SKM-1 treated with dmso at 0.1 percent for 144 hours (cell line): ENCODE measurements at regions not wholly inside any gene's neighbourhood (a gene's known extent, or its start where the extent isn't known, plus 50 kb on each side); places are given as distances from the start of the nearest gene placed in this dataset.
"Not testable (repeated sequence)": the region's sequence is repeated elsewhere in the genome, so short reads cannot be mapped to it uniquely, and the experiment has no call there.

Source experiments
- DNase-seq: peaks from one replicate; lab custom pipeline; 2025; ENCODE audit not compliant: unreplicated experiment; lab: John Stamatoyannopoulos, UW

DNA sequence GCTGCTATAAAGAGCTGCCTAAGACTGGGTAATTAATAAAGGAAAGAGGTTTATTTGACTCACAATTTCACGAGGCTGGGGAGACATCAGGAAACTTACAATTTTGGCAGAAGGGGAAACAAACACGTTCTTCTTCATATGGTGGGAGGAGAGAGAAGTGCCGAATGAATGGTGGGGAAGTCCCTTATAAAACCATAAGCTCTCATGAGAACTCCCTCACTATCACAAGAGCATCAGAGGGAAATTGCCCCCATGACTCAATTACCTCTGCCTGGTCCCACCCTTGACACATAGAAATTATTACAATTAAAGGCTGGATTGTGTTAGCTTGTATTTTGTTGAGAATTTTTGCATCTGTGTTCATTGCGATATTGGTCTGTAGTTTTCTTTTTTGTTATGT, 460.5 kb upstream of the RAB6C start:
- DNase-seq = no peak

DNA sequence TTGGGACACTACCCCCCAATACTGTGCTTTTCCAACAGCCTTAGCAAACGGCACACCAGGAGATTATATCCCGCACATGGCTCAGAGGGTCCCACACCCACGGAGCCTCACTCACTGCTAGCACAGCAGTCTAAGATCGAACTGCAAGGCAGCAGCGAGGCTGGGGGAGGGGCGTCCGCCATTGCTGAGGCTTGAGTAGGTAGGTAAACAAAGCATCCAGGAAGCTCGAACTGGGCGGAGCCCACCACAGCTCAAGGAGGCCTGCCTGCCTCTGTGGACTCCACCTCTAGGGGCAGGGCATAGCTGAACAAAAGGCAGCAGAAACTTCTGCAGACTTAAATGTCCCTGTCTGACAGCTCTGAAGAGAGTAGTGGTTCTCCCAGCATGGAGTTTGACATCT, 447.3 kb upstream of the RAB6C start:
- DNase-seq = not testable (repeated sequence)

DNA sequence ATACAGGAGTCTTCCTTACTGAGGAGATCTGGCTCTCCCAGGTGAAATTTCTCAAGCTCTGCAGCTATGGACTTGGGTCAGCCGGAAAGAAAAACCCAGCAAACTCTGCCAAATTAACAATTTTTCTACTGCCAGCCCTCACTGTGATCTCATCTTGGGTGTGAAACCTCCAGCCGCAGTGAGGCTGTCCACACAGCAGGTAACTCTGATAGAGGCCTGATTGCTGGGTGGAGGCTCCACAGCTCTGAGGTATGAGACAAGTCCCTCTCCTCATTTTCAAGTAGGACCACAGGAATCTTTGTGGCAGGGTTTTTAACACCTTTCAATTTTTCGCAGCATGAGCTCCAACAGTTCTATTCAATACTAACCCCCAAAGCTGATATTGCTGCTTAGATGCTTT, 430.6 kb upstream of the RAB6C start:
- DNase-seq = no peak

DNA sequence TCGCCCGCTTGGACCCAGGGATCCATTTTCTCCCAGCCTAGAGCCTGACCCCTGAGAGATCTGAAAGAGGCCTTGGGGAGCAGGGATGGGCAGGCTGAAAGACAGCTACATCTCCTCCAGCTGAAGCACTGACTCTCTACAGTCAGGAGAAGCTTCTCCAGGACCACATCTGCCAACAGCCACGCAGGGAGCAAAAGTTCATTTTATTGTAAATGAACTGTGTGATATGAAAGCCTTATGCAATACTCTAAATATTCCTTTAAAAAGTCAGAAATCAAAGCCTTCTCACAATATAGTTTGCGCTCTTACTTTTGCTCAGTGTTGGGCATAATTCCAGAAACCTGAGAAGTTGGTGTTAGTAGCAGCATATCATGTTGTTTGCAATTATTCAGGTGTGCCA, 428.9 kb upstream of the RAB6C start:
- DNase-seq = no peak

DNA sequence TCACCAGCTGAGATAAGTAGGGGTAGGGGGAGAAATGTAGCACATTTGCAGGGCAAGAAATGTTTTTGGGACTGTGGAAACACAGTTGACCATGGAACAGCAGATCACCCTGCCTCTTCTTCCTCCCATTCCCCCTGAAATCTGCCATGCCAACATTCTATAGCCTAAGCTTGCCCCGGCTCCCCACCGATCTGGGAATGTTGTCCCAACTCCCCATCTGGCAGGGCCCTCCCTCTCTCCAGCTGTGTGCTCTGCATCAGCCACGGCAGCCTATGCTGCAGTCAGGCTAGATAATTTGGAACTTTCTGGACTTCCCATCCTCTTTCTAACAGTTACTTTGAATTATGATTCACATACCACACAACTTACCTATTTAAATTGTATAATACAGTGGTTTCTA, 425.1 kb upstream of the RAB6C start:
- no peak for DNase-seq

DNA sequence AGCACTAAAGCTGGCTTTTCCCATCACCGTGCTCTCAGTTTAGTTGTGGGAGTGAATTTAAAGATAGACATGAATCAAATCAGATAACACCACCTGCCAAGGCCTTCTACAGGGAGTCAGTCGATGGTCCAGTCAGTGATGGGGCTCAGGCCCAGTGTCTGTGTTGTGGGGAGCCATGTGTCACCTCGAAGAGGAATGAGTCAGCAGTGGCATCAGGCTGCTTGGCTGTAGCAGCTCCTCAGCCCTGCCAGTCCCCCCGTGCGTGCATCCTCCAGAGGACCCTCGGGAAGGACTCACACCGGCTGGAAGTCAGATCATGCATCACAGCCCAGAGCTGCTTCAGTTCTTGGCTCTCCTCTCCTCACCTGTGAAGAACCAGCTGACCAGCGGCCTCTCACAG, 420.4 kb upstream of the RAB6C start:
- no peak for DNase-seq

DNA sequence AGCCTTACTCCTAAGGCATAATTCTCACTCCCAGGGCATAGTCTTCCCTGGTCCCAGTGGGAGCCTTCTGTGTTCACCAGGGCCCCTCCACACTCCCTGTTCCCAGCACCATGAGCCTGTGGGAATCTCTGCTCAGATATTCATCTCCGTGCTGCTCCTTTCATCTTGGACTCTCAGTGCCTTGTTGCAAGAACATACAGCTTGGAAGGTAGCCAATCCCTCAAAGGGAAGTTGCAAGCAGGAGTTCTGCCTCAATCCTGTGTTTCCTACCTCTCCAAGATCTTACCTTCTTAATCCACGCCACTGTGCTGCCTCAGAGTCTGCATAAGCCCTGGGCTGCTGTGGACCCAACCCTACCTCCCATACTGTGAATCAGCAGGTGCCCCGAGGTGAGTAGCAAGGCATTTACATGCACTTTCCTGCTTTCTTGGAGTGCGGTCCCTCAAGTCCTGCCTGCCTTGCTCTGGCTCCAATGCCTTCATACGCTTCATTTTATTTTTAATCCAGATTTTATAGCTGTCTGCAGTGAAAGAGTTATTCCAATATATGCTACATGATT, 413.8 kb upstream of the RAB6C start:
- no peak for DNase-seq

DNA sequence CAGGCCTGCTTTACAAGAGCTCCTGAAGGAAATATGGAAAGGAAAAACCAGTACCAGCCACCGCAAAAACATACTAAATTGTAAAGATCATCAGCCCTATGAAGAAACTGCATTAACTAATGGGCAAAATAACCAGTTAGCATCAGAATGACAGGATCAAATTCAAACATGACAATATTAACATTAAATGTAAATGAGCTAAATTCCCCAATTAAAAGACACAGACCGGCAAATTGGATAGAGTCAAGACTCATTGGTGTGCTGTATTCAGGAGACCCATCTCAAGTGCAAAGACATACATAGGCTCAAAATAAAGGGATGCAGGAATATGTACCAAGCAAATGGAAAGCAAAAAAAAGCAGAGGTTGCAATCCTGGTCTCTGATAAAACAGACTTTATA, 408.7 kb upstream of the RAB6C start:
- not testable (repeated sequence) for DNase-seq

DNA sequence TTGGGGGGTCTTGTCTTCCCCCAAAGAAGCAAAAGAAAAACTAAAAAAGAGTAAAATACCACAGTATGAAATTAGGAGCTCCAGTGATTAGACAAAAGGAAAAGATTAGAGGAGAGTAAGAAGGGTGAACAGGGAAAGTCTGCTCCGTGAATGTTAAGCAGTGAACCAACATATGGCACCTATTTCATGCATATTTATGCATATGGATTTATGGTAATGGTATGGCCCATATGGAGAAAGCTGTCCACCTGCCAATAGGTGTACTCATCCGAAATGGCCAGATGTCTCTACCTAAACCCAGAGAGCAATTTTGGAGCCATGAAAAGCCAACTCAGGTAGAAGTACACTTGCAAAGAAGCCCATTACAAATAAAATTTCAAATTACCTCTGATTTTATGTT, 404.0 kb upstream of the RAB6C start:
- DNase-seq = no peak

DNA sequence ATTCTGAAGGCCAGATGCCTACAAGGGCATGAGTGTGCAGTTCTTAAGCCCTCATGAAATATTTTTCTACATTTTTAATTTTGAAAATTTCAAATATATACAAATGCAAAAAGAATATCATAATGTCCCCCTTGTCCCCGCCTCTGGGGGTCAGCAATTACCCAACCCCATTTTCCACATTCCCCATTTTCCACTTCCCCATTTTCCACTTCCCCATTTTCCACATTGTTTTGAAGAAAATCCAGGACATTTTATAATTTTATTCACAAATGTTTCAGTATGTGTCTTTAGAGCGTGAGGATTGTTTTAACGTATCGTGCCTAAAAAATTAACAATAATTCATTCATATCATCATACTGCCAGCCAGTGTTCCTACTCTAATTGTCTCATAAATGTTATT, 403.6 kb upstream of the RAB6C start:
- no peak for DNase-seq

DNA sequence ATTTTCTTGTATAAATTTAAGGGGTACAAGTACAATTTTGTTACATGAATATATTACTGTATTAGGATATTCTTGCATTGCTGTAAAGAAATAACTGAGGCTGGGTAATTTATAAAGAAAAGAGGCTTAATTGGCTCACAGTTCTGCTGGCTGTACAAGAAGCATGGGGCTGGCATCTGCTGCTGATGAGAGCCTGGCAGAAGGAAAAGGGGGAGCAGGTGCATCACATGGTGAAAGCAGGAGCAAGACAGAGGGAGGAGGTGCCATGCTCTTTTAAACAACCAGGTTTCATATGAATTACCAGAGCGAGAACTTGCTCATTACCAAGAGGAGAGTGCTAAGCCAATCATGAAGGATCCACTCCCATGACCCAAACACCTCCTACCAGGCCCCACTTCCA, 399.5 kb upstream of the RAB6C start:
- DNase-seq = no peak

DNA sequence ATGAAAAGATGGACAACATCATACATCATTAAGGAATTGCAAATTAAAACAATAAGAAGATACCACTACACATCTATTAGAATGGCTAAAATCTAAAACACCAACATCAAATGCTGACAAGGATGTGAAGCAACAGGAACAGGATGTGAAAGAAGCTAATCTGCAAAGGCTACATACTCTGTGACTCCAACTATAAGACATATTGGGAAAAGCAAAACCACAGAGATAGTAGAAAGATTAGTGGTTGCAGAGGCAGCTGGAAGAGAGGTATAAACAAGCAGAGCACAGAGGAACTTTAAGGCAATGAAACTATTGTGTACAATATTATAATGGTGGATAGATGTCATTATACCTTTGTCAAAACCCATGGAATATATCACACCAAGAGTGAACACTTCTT, 393.7 kb upstream of the RAB6C start:
- peak; percentile 52 for DNase-seq

DNA sequence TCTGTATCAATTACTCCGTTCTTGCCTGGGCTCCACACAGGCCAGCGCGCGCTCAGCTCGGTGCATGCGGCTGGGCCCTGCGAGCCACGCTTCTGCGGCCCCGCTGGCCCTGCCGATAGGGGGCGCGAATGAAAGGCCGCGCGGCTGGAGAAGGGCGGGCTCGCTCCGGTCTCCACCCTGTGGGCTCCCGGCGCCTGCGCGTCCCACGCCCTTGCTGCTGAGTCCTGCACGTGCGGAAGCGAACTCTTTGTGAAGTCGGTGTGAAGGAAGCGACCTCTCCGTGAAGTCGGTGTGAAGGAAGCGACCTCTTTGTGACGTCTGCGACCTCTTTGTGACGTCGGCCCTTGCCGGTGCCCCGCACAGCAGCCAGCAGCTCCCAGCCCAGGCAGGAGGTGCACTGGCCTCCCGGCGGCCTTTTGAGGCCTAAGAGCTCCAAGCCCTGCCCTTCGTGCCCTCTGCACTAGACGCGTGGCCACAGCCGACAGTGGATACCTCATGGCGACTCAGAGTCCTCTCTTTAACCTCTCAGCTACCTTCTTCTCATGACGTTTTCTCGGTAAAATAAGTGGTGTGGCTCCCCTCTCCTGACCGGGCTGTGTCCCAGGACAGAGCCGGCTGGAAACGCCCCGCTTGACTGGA, 391.9 kb upstream of the RAB6C start:
- no peak for DNase-seq

DNA sequence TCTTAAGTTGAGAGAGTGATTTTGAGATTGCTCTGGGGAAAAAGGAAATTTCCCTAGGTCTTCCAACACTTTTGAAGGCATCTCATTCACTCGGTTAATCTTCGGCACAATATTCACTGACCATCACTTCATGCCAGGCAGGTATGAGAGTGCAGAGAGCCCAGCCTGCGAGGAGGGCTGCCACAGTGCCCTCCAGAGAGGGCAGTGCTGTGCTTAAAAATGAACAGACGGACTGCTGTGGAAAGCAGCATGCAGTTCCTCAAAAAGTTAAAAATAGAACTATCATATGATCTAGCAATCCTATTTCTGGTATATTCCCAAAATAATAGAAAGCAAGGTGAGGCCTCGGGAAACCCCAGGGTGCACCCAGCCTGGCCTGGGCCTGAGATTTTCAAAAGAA, 374.9 kb upstream of the RAB6C start:
- no peak for DNase-seq

DNA sequence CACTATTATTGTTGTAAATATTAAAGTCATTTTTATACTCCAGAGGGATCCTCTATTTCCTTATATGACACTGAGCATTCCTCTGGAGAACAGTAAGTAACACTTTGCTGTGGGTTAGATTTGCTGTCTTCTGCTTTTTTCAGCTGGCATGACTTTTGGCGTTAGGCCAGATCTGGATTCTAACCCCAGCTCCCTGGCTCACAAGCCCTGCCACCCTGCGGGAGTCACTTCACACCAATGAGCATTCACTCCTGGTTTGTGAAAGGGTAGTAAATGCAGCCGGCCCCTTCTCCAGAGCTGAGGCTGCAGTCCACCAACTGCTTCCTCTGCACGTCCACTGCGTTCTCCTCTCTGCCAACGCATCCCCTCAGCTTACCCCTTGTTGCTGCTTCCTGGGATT, 373.8 kb upstream of the RAB6C start:
- DNase-seq = no peak

DNA sequence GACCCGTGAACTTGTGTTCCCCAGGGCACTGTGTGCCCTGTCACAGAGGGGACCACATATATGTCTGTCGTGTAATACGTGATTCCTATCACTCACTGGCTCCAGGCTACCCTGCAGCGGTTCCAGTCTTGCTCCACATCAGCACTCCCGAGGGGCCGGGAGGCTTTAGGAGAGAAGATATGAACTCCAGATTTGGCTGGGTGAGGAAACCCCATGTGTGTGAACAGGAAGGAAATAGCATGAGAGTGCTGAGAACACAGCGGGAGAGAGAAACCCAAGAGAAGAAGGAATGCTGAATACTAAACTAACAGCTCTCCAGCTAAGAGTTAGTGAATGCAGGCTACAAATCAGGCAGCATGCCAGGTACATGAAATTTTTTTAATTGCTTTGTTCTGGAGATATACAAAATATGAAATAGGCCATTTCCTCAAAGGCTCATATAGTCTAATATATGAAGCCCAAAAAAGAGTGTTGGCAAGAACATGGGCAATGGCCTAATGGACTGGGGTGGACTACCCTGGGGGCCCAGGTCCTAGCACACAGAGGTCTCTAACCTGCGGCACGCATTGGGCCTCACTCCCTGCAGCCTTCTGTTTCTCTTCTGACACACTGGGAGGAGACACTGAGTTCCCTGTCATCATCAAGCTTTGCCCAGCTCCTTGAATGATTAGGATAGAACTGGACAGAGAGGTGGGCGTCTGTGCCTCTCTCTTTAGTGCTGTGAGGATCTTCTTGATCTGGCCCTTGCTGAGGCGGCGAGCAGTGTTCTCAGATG, 372.8 kb upstream of the RAB6C start:
- DNase-seq = no peak

DNA sequence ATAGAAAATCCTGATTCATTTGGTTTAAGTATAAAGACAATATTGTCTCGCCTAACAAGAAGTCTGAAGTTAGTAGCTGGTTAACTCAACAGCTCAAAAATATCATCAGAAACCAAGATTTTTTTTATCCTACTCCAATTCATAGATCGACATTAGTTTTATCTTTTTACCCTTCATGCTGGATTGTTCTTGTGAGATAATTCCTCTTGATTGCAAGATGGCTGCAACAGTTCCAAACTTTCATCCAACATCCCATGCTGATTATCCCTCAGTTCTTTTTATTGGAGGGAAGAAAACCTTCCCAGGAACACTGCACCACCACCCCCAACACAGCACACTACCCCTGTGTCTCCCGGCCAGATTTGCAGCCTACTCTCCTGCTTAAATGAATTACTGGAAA, 370.2 kb upstream of the RAB6C start:
- DNase-seq = no peak

DNA sequence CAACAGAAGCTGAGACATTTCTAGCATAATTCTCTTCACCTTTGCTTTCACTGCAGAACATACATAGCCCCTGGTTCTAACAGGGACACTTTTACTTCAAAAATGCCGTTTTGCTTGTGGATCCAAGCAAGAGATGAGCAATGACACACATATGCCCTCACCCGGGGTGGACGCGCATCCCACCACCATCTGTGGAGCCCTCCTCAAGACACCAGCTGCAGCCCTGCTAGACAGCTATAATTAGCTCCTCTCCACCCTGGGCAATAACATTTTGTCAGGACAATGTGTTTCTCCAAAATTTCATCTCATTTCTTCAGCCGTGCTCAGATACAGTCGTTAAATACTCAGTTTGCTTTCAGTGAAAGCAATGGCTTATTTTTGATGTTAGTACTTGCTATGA, 368.7 kb upstream of the RAB6C start:
- DNase-seq = no peak

DNA sequence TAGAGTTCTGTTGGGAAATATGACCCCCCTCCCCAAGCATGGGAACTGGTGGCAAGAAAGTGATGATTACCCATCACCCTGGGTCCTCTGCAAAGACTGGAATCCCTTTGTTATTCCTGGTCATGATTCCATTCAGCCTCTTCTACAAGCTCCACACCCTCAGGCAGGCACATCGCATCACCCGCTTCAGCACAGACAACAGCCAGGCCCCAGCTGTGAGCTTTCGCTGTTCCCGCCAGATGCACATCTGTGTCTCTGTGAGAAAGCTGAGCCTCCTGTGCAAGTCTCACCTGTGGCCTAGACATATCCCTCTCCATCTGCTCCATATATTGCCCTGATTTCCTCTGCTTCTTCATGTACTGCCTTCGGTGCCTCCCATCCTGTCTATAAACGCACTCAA, 368.0 kb upstream of the RAB6C start:
- DNase-seq = no peak

DNA sequence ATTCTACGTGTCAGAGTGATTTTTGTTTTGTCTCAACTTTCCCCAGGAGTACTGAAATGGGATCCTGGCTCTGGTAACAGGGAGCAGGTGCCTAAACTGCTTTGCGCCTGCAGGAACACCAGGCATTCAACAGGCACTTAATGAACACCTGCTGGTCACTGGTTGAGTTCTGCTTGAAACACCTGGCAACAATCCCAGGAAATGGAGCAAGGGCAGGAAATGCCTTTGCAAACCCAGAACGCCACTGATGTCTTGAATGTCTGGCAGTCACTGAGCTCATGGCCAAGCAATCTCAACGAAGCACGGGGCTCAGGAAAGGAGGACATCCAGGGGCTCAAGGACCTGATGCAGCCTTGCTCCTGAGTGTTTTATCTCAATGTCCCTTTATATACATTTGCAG, 360.0 kb upstream of the RAB6C start:
- DNase-seq = no peak

DNA sequence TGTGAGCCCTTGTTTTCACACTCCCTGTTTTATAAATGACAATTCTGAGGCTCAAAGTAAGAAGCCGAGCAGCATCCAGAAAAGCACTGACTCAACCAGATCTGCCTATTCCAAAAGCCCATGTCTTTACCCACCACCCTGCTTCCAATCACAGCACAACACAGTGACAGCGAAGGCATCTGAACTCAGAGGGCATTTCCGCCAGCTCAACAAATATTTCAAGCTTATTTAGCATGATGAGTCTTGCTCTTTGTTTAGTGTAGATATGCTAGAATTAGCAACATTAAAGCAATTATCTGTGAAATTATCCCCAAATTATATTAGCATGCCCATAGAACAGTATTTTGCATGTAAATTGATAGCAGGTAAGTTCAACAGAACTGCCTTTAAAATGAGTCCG, 359.1 kb upstream of the RAB6C start:
- no peak for DNase-seq

DNA sequence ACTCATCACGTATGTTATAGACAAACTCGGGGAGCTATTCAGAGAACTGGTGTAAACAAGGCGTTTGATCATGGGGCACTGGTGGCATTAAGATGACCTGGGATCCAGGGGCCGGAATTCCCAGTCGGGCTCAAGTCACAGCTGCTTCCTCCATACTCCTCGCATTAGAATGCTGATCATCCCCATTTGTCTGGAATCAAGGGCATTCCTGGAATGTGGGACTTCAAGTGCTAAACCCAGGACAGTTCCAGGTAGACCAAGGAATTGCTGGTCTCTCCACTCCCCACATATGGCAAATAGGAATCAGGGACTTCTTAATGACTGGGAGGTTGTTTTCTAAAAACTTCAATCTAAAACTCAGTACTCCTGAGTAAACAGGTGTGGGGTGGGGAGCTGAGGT, 355.7 kb upstream of the RAB6C start:
- no peak for DNase-seq

DNA sequence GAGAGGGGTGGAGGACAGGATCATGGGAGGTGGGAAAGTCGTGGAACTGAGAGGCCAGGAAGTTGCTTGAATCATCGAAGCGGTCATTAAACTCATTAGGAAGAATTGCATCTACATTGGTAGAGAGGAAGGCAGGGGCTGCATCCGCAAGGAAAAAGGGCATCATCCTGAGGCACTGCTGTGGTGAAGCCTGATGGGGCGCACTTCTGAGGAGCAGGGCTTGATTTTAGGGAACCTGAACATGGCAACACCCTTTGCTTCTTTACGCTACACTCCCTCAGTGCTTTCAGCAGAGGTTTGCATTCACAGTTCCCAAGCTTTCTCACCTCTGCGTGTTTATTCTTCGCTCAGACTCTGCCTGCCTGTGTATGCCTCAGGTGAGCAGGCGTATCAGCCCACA, 352.0 kb upstream of the RAB6C start:
- no peak for DNase-seq
